GM18511 (cell line): ENCODE measurements at regions not wholly inside any gene's neighbourhood (a gene's known extent, or its start where the extent isn't known, plus 50 kb on each side); places are given as distances from the start of the nearest gene placed in this dataset.

Experiments
- ATAC-seq: cut with Tn5 transposase; IDR thresholded peaks from one replicate; pipeline ENCODE4 v1.9.1; 2021; ENCODE audit warnings: mild to moderate bottlenecking, moderate library complexity; ENCODE audit not compliant: unreplicated experiment

GRCh38 chr14:98949051-98949450, 322.9 kb downstream of the BCL11B start:
- no peak for ATAC-seq

GRCh38 chr14:98949481-98950135, 322.4 kb downstream of the BCL11B start:
- no peak for ATAC-seq

GRCh38 chr14:98950353-98950895, 321.6 kb downstream of the BCL11B start:
- ATAC-seq: no peak

GRCh38 chr14:98951031-98951430, 321.0 kb downstream of the BCL11B start:
- ATAC-seq: no peak

- ATAC-seq: no peak
Observed at GRCh38 chr14:98951521-98952152, 320.4 kb downstream of the BCL11B start.

- no peak for ATAC-seq
Observed at GRCh38 chr14:98952593-98953350, 319.2 kb downstream of the BCL11B start.

GRCh38 chr14:98953551-98954348, 318.2 kb downstream of the BCL11B start:
- no peak for ATAC-seq

GRCh38 chr14:98954349-98955000, 317.5 kb downstream of the BCL11B start:
- no peak for ATAC-seq

GRCh38 chr14:98955036-98955740, 316.8 kb downstream of the BCL11B start:
- ATAC-seq: no peak

- ATAC-seq: no peak
Observed at GRCh38 chr14:98955741-98956070, 316.3 kb downstream of the BCL11B start.

- ATAC-seq: no peak
Observed at GRCh38 chr14:98956181-98956580, 315.8 kb downstream of the BCL11B start.

- ATAC-seq: no peak
Observed at GRCh38 chr14:98956661-98957060, 315.3 kb downstream of the BCL11B start.

- ATAC-seq: no peak
Observed at GRCh38 chr14:98957211-98958047, 314.6 kb downstream of the BCL11B start.

GRCh38 chr14:98958048-98958631, 313.9 kb downstream of the BCL11B start:
- no peak for ATAC-seq

- no peak for ATAC-seq
Observed at GRCh38 chr14:98958632-98959031, 313.4 kb downstream of the BCL11B start.

- no peak for ATAC-seq
Observed at GRCh38 chr14:98959410-98959809, 312.6 kb downstream of the BCL11B start.

- no peak for ATAC-seq
Observed at GRCh38 chr14:98959958-98960616, 311.9 kb downstream of the BCL11B start.

GRCh38 chr14:98960617-98961013, 311.4 kb downstream of the BCL11B start:
- no peak for ATAC-seq
